CD14-positive monocyte (primary cell): ENCODE measurements at regions not wholly inside any gene's neighbourhood (a gene's known extent, or its start where the extent isn't known, plus 50 kb on each side); places are given as distances from the start of the nearest gene placed in this dataset.

Experiments
- DNase-seq, 3 donors: peaks; one replicate each; pipeline ENCODE4 v3.0.0-alpha.2; 2011 to 2022
- H2AFZ ChIP-seq: 2 replicates; pipeline ENCODE4 v1.6.0; 2012; ENCODE audit warnings: mild to moderate bottlenecking, low read depth, low read length, inconsistent platforms; ENCODE audit not compliant: insufficient read depth, poor library complexity, severe bottlenecking
- H3K27ac ChIP-seq, 2 donors: 1 replicate in 1 of 2; 2 replicates in 1 of 2; pipeline ENCODE4 v1.5.1; 2012 to 2013; ENCODE audit warnings: low read length in 2 of 2, control low read depth in 1 of 2, inconsistent platforms in 1 of 2, low read depth in 1 of 2, mild to moderate bottlenecking in 1 of 2
- H3K27me3 ChIP-seq, 2 donors: one replicate each; pipeline versions ENCODE4 v1.6.0 to v1.6.1; 2011 to 2013; ENCODE audit warnings: low read length in 2 of 2; ENCODE audit not compliant: control insufficient read depth in 2 of 2, insufficient read depth in 2 of 2
- H3K36me3 ChIP-seq, 2 donors: replicated peaks in 1 of 2; 1 replicate in 1 of 2; 2 replicates in 1 of 2; pipeline versions ENCODE4 v1.5.1 to v1.6.1; 2012 to 2013; ENCODE audit warnings: low read length in 2 of 2, control low read depth in 1 of 2, inconsistent platforms in 1 of 2, mild to moderate bottlenecking in 1 of 2; ENCODE audit not compliant: insufficient read depth in 2 of 2, control insufficient read depth in 1 of 2
- H3K4me1 ChIP-seq, 2 donors: 1 replicate in 1 of 2; 2 replicates in 1 of 2; pipeline versions ENCODE4 v1.5.1 to v1.6.1; 2012 to 2013; ENCODE audit warnings: low read length in 2 of 2, control low read depth in 1 of 2, inconsistent platforms in 1 of 2, mild to moderate bottlenecking in 1 of 2, moderate library complexity in 1 of 2; ENCODE audit not compliant: insufficient read depth in 2 of 2, control insufficient read depth in 1 of 2
- H3K4me2 ChIP-seq: replicated peaks from 2 replicates; pipeline ENCODE3; 2012; ENCODE audit warnings: low read length, moderate library complexity, mild to moderate bottlenecking; ENCODE audit not compliant: poor library complexity, severe bottlenecking; ENCODE audit errors: extremely low read depth
- H3K4me3 ChIP-seq, 3 experiments: fragments of 200-600 bp in 1 of 3; sonication (generic) in 1 of 3; replicated peaks in 1 of 3; 1 replicate in 2 of 3; 2 replicates in 1 of 3; pipeline ENCODE4 v1.5.1; 2011 to 2013; ENCODE audit warnings: low read length in 3 of 3, mild to moderate bottlenecking in 3 of 3, control low read depth in 2 of 3, low read depth in 2 of 3, inconsistent platforms in 1 of 3, moderate library complexity in 1 of 3
- H3K79me2 ChIP-seq: 2 replicates; pipeline ENCODE4 v1.6.0; 2012; ENCODE audit warnings: mild to moderate bottlenecking, control low read depth, inconsistent platforms, low read length, moderate library complexity; ENCODE audit not compliant: insufficient read depth
- H3K9ac ChIP-seq: 2 replicates; pipeline ENCODE4 v1.6.0; 2017; ENCODE audit warnings: low read length, mild to moderate bottlenecking; ENCODE audit not compliant: insufficient read depth, poor library complexity, severe bottlenecking
- H3K9me3 ChIP-seq, 2 donors: replicated peaks in 1 of 2; 1 replicate in 1 of 2; 2 replicates in 1 of 2; pipeline versions ENCODE4 v1.5.1 to v1.6.1; 2012 to 2013; ENCODE audit warnings: low read length in 2 of 2, control low read depth in 1 of 2; ENCODE audit not compliant: control insufficient read depth in 1 of 2, insufficient read depth in 1 of 2
- H4K20me1 ChIP-seq: 2 replicates; pipeline ENCODE4 v1.6.0; 2012; ENCODE audit warnings: mild to moderate bottlenecking, low read length, control low read depth, moderate library complexity; ENCODE audit not compliant: insufficient read depth
- H3K27ac Mint-ChIP-seq, 7 donors: one replicate each; pipeline ENCODE4 v1.8.0; 2020; ENCODE audit warnings: mild to moderate bottlenecking in 7 of 7, mixed read lengths in 7 of 7, moderate library complexity in 6 of 7, inconsistent platforms in 2 of 7
- H3K27me3 Mint-ChIP-seq, 3 donors: one replicate each; pipeline ENCODE4 v1.8.0; 2021 to 2022; ENCODE audit warnings: low read depth in 3 of 3, mild to moderate bottlenecking in 3 of 3, mixed read lengths in 3 of 3, moderate library complexity in 3 of 3, inconsistent platforms in 1 of 3
- H3K36me3 Mint-ChIP-seq, 2 donors: one replicate each; pipeline ENCODE4 v1.8.0; 2020; ENCODE audit warnings: mixed read lengths in 2 of 2, inconsistent platforms in 1 of 2, mild to moderate bottlenecking in 1 of 2
- H3K4me1 Mint-ChIP-seq: one replicate; pipeline ENCODE4 v1.8.0; 2020; ENCODE audit warnings: mild to moderate bottlenecking, mixed read lengths
- H3K4me3 Mint-ChIP-seq, 2 donors: one replicate each; pipeline ENCODE4 v1.8.0; 2020; ENCODE audit warnings: mild to moderate bottlenecking in 2 of 2, mixed read lengths in 2 of 2, moderate library complexity in 1 of 2
- H3K9me3 Mint-ChIP-seq, 7 donors: one replicate each; pipeline ENCODE4 v1.8.0; 2020 to 2022; ENCODE audit warnings: mixed read lengths in 7 of 7, mild to moderate bottlenecking in 6 of 7, moderate library complexity in 6 of 7, inconsistent platforms in 2 of 7
- WGBS: methylation state at CpG from one replicate; pipeline ENCODE4 v1.1.5; 2013; ENCODE audit warnings: missing lambda C conversion rate; ENCODE audit not compliant: insufficient coverage; 5-methylcytosine and 5-hydroxymethylcytosine counted together
- intact Hi-C, 2 donors: fragments of 100-400 bp; cut with micrococcal nuclease; formaldehyde crosslinking; loops; one replicate each; pipeline versions ENCODE4 v1.15.0 to v1.15.1; 2023
- TF ChIP-seq, protein P1 (sequence below): fragments of 200-600 bp; IDR thresholded peaks from one replicate; pipeline ENCODE4 v1.8.0; 2022; ENCODE audit warnings: antibody characterized with exemption, mild to moderate bottlenecking

GRCh38 chr5:60410427-60410826 lies 289.5 kb downstream of the DEPDC1B start:
- H3K27ac Mint-ChIP-seq: peak overlapping the region in 2 of 7 donors; percentile 32 to 64
- no peak overlapping the region for H3K4me3 Mint-ChIP-seq
- no CpG with 5 or more reads among the region's 1 CpG for WGBS
- TF ChIP-seq, protein P1, sequence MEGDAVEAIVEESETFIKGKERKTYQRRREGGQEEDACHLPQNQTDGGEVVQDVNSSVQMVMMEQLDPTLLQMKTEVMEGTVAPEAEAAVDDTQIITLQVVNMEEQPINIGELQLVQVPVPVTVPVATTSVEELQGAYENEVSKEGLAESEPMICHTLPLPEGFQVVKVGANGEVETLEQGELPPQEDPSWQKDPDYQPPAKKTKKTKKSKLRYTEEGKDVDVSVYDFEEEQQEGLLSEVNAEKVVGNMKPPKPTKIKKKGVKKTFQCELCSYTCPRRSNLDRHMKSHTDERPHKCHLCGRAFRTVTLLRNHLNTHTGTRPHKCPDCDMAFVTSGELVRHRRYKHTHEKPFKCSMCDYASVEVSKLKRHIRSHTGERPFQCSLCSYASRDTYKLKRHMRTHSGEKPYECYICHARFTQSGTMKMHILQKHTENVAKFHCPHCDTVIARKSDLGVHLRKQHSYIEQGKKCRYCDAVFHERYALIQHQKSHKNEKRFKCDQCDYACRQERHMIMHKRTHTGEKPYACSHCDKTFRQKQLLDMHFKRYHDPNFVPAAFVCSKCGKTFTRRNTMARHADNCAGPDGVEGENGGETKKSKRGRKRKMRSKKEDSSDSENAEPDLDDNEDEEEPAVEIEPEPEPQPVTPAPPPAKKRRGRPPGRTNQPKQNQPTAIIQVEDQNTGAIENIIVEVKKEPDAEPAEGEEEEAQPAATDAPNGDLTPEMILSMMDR: no peak
- intact Hi-C loops: no loop called here
- no peaks in the 10 kb centered on the region for H4K20me1 ChIP-seq
- no peaks in the 10 kb centered on the region for H3K36me3 ChIP-seq
- no peak overlapping the region for H3K4me3 ChIP-seq
- H3K27ac ChIP-seq: no peak overlapping the region
- no peak overlapping the region for H3K4me2 ChIP-seq
- peaks cover 0 to 2% (median 0%) of the 10 kb centered on the region in 7 donors for H3K9me3 Mint-ChIP-seq
- H3K9me3 ChIP-seq: peaks cover 0 to 4% of the 10 kb centered on the region in 2 donors
- H3K27me3 Mint-ChIP-seq: no peaks in the 10 kb centered on the region
- no peaks in the 10 kb centered on the region for H3K27me3 ChIP-seq
- H3K79me2 ChIP-seq: no peaks in the 10 kb centered on the region
- peaks cover 4% of the 10 kb centered on the region for H3K4me1 Mint-ChIP-seq
- H3K4me1 ChIP-seq: no peaks in the 10 kb centered on the region
- H3K36me3 Mint-ChIP-seq: no peaks in the 10 kb centered on the region
- no peak overlapping the region for H2AFZ ChIP-seq
- H3K9ac ChIP-seq: no peak overlapping the region
- DNase-seq: peak; percentile 6 to 12 (median 7)

DNA sequence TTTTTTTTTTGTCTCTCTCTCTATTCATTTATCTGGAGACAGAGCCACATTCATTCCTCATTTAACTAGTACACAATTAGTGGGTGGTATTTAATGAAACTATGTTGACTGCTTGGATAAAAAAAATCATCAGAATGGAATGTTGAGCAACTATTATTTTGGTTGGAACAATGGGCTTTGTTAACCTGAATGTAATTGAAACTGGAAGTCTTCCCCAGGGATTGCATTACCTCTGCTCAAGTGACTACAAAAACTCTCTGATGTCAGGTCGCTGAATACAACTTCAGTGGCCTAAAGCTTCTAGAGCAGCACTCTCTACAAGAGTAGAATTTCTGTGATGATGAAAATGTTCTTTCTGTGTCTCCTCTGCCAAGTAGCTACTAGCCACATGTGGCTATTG lies 295.8 kb downstream of the DEPDC1B start:
- peaks cover 0 to 4% (median 0%) of the 10 kb centered on the region in 7 donors for H3K9me3 Mint-ChIP-seq
- Histone ChIP-seq H3K27ac (no peak overlapping the region), H3K79me2 (no peaks in the 10 kb centered on the region), H3K9me3 (no peaks in the 10 kb centered on the region), H2AFZ (no peak overlapping the region), H3K4me2 (no peak overlapping the region), H4K20me1 (no peaks in the 10 kb centered on the region), H3K9ac (no peak overlapping the region), H3K4me1 (no peaks in the 10 kb centered on the region), H3K27me3 (no peaks in the 10 kb centered on the region), H3K36me3 (no peaks in the 10 kb centered on the region), H3K4me3 (no peak overlapping the region)
- no peak overlapping the region for H3K27ac Mint-ChIP-seq
- TF ChIP-seq, protein P1: no peak
- intact Hi-C loops: no loop called here
- no peaks in the 10 kb centered on the region for H3K4me1 Mint-ChIP-seq
- WGBS: 100% methylated on average over 1 of the region's 1 CpG
- no peak for DNase-seq
- H3K36me3 Mint-ChIP-seq: no peaks in the 10 kb centered on the region
- peaks cover 0 to 4% (median 2%) of the 10 kb centered on the region in 3 donors for H3K27me3 Mint-ChIP-seq
- H3K4me3 Mint-ChIP-seq: no peak overlapping the region
